A673 (cell line): ENCODE measurements at regions not wholly inside any gene's neighbourhood (a gene's known extent, or its start where the extent isn't known, plus 50 kb on each side); places are given as distances from the start of the nearest gene placed in this dataset.

Experiments used
- BruUV-seq: library from RNA; stranded (reverse); fragments of 400-500 nt; replicated peaks from 2 replicates; lab custom pipeline; 2021; lab: Mats Ljungman, UMichigan
- CTCF ChIA-PET: fragments of 300-600 bp; sonication (Branson Sonifier 250); formaldehyde crosslinking; loops from one replicate; lab custom pipeline; 2022; ENCODE audit warnings: antibody characterized with exemption; lab: Charles Lee
- POLR2A ChIA-PET: fragments of 300-600 bp; sonication (Branson Sonifier 250); formaldehyde crosslinking; loops from one replicate; lab custom pipeline; 2022; ENCODE audit warnings: antibody characterized with exemption; ENCODE audit not compliant: low non-redundant PET; lab: Charles Lee
- DNase-seq: peaks from one replicate; pipeline ENCODE4 v3.0.0-alpha.2; 2015; ENCODE audit warnings: low spot score
- H3K27ac ChIP-seq: fragments of 200-600 bp; sonication (generic); 2 replicates; pipeline ENCODE4 v1.5.1; 2016; ENCODE audit warnings: mixed run types, low read depth, mild to moderate bottlenecking, mixed read lengths, antibody characterized with exemption, low read length; ENCODE audit not compliant: poor library complexity, severe bottlenecking
- H3K27me3 ChIP-seq: fragments of 200-600 bp; sonication (generic); replicated peaks from 2 replicates; pipeline ENCODE4 v1.6.1; 2017; ENCODE audit warnings: mixed run types, low read depth, mild to moderate bottlenecking, mixed read lengths, antibody characterized with exemption, low read length; ENCODE audit not compliant: insufficient read depth, poor library complexity
- H3K36me3 ChIP-seq: fragments of 200-600 bp; sonication (generic); 2 replicates; pipeline ENCODE4 v1.6.1; 2016; ENCODE audit warnings: mixed run types, mild to moderate bottlenecking, mixed read lengths, antibody characterized with exemption, low read length; ENCODE audit not compliant: insufficient read depth, poor library complexity, severe bottlenecking
- H3K4me1 ChIP-seq: fragments of 200-600 bp; sonication (generic); 2 replicates; pipeline ENCODE4 v1.6.1; 2017; ENCODE audit warnings: mixed run types, mild to moderate bottlenecking, mixed read lengths, antibody characterized with exemption, low read length; ENCODE audit not compliant: insufficient read depth, poor library complexity, severe bottlenecking
- H3K4me3 ChIP-seq: fragments of 200-600 bp; sonication (generic); 2 replicates; pipeline ENCODE4 v1.5.1; 2016; ENCODE audit warnings: low read depth, mixed run types, mild to moderate bottlenecking, mixed read lengths, low read length; ENCODE audit not compliant: poor library complexity, severe bottlenecking
- H3K9me3 ChIP-seq: fragments of 200-600 bp; sonication (generic); 2 replicates; pipeline ENCODE4 v1.6.1; 2016; ENCODE audit warnings: mixed run types, low read depth, mild to moderate bottlenecking, mixed read lengths, antibody characterized with exemption, low read length; ENCODE audit not compliant: poor library complexity, severe bottlenecking
- EZH2 ChIP-seq: fragments of 200-600 bp; sonication (generic); IDR thresholded peaks from 2 replicates; pipeline ENCODE4 v1.6.1; 2017; ENCODE audit warnings: borderline replicate concordance, low read depth, mild to moderate bottlenecking, mixed read lengths, antibody characterized with exemption, low read length; ENCODE audit not compliant: poor library complexity, severe bottlenecking
- intact Hi-C: fragments of 100-400 bp; cut with micrococcal nuclease; formaldehyde crosslinking; loops from one replicate; pipeline ENCODE4 v1.10.0; 2022; ENCODE audit not compliant: unreplicated experiment
- TF ChIP-seq, protein P1 (sequence below): fragments of 300-800, 200-600 bp; sonication (generic); conservative IDR thresholded peaks from 2 replicates; pipeline ENCODE4 v1.5.1; 2017; ENCODE audit warnings: low read depth, mild to moderate bottlenecking, antibody characterized with exemption, low read length, moderate library complexity, mixed read lengths

DNA sequence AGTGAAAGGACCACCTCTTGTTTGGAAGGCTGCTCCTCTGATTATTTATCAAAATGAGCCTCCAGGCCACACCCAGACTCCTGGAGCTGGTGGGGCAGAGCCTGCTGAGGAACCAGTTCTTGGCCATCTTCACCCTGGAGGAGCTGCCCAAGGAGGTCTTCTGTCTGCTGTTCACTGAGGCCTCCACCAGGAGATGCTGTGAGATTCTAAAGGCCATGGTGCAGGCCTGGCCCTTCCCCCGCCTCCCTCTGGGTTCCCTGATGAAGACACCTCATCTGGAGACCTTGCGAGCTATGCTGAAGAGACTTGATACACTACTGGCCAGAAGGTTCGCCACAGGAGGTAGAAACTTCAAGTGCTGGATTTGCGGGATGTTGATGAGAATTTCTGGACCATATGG, 61.7 kb upstream of the GJA8 start:
- H3K27me3 ChIP-seq = no peaks in the 10 kb centered on the region
- no peak overlapping the region for H3K4me3 ChIP-seq
- ChIA-PET CTCF (no interaction called here), POLR2A (no interaction called here)
- no peak overlapping the region for H3K27ac ChIP-seq
- H3K9me3 ChIP-seq = no peaks in the 10 kb centered on the region
- peak; percentile 25 for DNase-seq
- intact Hi-C loops = no loop called here
- H3K4me1 ChIP-seq = no peaks in the 10 kb centered on the region
- no peaks in the 10 kb centered on the region for H3K36me3 ChIP-seq
- TF ChIP-seq EZH2 = no peak
- TF ChIP-seq, protein P1, sequence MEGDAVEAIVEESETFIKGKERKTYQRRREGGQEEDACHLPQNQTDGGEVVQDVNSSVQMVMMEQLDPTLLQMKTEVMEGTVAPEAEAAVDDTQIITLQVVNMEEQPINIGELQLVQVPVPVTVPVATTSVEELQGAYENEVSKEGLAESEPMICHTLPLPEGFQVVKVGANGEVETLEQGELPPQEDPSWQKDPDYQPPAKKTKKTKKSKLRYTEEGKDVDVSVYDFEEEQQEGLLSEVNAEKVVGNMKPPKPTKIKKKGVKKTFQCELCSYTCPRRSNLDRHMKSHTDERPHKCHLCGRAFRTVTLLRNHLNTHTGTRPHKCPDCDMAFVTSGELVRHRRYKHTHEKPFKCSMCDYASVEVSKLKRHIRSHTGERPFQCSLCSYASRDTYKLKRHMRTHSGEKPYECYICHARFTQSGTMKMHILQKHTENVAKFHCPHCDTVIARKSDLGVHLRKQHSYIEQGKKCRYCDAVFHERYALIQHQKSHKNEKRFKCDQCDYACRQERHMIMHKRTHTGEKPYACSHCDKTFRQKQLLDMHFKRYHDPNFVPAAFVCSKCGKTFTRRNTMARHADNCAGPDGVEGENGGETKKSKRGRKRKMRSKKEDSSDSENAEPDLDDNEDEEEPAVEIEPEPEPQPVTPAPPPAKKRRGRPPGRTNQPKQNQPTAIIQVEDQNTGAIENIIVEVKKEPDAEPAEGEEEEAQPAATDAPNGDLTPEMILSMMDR = peak; percentile 37
- no TSS peak for BruUV-seq

DNA sequence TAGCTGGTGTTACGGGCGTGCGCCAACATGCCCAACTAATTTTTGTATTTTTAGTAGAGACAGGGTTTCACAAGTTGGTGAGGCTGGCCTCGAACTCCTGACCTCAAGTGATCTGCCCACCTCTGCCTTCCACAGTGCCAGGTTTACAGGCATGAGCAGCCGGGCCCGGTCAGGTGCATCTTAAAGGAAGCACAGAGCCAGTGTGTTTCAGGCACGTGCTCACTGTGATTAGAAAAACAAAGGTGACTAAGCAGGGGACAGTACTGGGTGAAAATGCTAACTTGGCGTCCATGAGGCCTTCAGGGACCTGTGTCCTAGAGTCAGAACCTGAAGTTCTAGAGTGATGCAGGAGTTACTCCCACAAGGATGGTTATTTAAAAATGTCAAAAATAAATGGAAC, 60.0 kb upstream of the GJA8 start:
- Histone ChIP-seq H3K27me3 (no peaks in the 10 kb centered on the region), H3K4me1 (no peaks in the 10 kb centered on the region), H3K36me3 (no peaks in the 10 kb centered on the region), H3K27ac (no peak overlapping the region), H3K9me3 (no peaks in the 10 kb centered on the region), H3K4me3 (no peak overlapping the region)
- BruUV-seq = no TSS peak
- POLR2A ChIA-PET = no interaction called here
- no peak for DNase-seq
- TF ChIP-seq, protein P1 = no peak
- no peak for TF ChIP-seq EZH2
- intact Hi-C loops = no loop called here
- CTCF ChIA-PET = no interaction called here

DNA sequence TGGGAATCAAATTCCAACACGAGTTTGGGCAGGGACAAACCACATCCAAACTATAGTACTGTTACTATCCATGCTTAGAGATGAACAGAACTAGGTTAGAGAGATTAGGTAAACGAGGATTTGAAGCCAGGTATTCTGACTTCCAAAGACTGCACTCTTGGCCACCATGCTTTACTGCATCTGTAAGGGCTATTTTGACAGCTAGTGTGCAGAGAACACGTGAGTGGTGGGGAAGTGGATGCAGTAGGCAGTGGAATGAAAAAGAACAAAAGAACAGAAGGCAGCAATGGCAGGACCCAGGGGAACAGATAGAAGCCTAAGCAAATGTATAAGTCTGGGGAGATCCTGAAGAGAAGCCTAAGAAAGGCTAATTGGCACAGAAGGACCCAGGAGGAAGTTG, 59.1 kb upstream of the GJA8 start:
- intact Hi-C loops = no loop called here
- no peak overlapping the region for H3K27ac ChIP-seq
- no peaks in the 10 kb centered on the region for H3K4me1 ChIP-seq
- BruUV-seq = no TSS peak
- H3K9me3 ChIP-seq = no peaks in the 10 kb centered on the region
- no peaks in the 10 kb centered on the region for H3K36me3 ChIP-seq
- no peak for DNase-seq
- H3K27me3 ChIP-seq = no peaks in the 10 kb centered on the region
- ChIA-PET POLR2A (no interaction called here), CTCF (no interaction called here)
- TF ChIP-seq EZH2 = no peak
- TF ChIP-seq, protein P1 = no peak
- no peak overlapping the region for H3K4me3 ChIP-seq
